ENCODE measurements at regions not wholly inside any gene's neighbourhood (a gene's known extent, or its start where the extent isn't known, plus 50 kb on each side); places are given as distances from the start of the nearest gene placed in this dataset.

GRCh38 chr2:64730551-64731262 lies 77.0 kb upstream of the SERTAD2 start (continued):
- TF ChIP-seq PAXIP1 (CRISPR knock-in tag; conservative IDR thresholded peaks at IDR 0.05) (peak; percentile 96), ZNF318 (CRISPR knock-in tag; IDR thresholded peaks at IDR 0.05) (no peak), ARHGAP35 (CRISPR knock-in tag; IDR thresholded peaks at IDR 0.05; ENCODE audit: borderline replicate concordance) (no peak), SRF (IDR thresholded peaks at IDR 0.05; ENCODE audit: low read depth, low read length) (no peak), SUZ12 (IDR thresholded peaks at IDR 0.05; ENCODE audit: low read depth, low read length) (no peak), ZNF563 (CRISPR knock-in tag; IDR thresholded peaks at IDR 0.05) (no peak), ZNF543 (CRISPR knock-in tag; IDR thresholded peaks at IDR 0.05) (no peak), ZNF275 (CRISPR knock-in tag; IDR thresholded peaks at IDR 0.05; ENCODE audit: borderline replicate concordance) (peak; percentile 31; the same call in 1 of the 2 replicates), DPF2 (CRISPR knock-in tag; IDR thresholded peaks at IDR 0.05; ENCODE audit: borderline replicate concordance, low read depth) (peak; percentile 90), SIN3A (IDR thresholded peaks at IDR 0.05; ENCODE audit: borderline replicate concordance, low read depth, low read length) (no peak), ZNF616 (CRISPR knock-in tag; IDR thresholded peaks at IDR 0.05; ENCODE audit: low read depth) (no peak), POLR2G (IDR thresholded peaks at IDR 0.05; ENCODE audit: low read depth, low read length) (peak; percentile 67), ATRX (CRISPR knock-in tag; IDR thresholded peaks at IDR 0.05; ENCODE audit: borderline replicate concordance) (no peak)
- TF ChIP-seq, protein P1, sequence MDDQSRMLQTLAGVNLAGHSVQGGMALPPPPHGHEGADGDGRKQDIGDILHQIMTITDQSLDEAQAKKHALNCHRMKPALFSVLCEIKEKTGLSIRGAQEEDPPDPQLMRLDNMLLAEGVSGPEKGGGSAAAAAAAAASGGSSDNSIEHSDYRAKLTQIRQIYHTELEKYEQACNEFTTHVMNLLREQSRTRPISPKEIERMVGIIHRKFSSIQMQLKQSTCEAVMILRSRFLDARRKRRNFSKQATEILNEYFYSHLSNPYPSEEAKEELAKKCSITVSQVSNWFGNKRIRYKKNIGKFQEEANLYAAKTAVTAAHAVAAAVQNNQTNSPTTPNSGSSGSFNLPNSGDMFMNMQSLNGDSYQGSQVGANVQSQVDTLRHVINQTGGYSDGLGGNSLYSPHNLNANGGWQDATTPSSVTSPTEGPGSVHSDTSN (CRISPR knock-in tag; IDR thresholded peaks at IDR 0.05; ENCODE audit: borderline replicate concordance): no peak

Data from HepG2 (cell line).